GM12878 (cell line): ENCODE measurements at regions not wholly inside any gene's neighbourhood (a gene's known extent, or its start where the extent isn't known, plus 50 kb on each side); places are given as distances from the start of the nearest gene placed in this dataset.

Experiments used
- CBX3 ChIP-seq: fragments of 200-600 bp; sonication (generic); IDR thresholded peaks from 2 replicates; pipeline ENCODE4 v1.6.1; 2016; ENCODE audit warnings: low read depth, borderline replicate concordance
- CREB1 ChIP-seq: IDR thresholded peaks from 2 replicates; pipeline ENCODE4 v1.6.1; 2012; ENCODE audit warnings: low read depth, mild to moderate bottlenecking, inconsistent platforms
- EGR1 ChIP-seq, 2 experiments: IDR thresholded peaks; 1 replicate in 1 of 2; 2 replicates in 1 of 2; pipeline ENCODE4 v1.6.1; 2011 to 2012; ENCODE audit warnings: low read depth in 2 of 2, low read length in 2 of 2, borderline replicate concordance in 1 of 2, mild to moderate bottlenecking in 1 of 2, moderate library complexity in 1 of 2
- EZH2 ChIP-seq: IDR thresholded peaks from 2 replicates; pipeline ENCODE4 v1.6.1; 2012; ENCODE audit warnings: low read depth, mild to moderate bottlenecking, control low read depth, inconsistent platforms, low read length, borderline replicate concordance; ENCODE audit not compliant: control insufficient read depth
- POLR2A ChIP-seq: IDR thresholded peaks from 2 replicates; pipeline ENCODE4 v1.6.1; 2011; ENCODE audit warnings: low read depth, mild to moderate bottlenecking, low read length
- POLR2AphosphoS5 ChIP-seq: IDR thresholded peaks from 2 replicates; pipeline ENCODE4 v1.6.1; 2011; ENCODE audit warnings: mild to moderate bottlenecking, low read length, inconsistent platforms
- RFX5 ChIP-seq: IDR thresholded peaks from 2 replicates; pipeline ENCODE4 v1.6.1; 2011; ENCODE audit warnings: low read depth, low read length, improper control_type of control experiment
- SMC3 ChIP-seq: IDR thresholded peaks from 2 replicates; pipeline ENCODE4 v1.6.1; 2011; ENCODE audit warnings: low read length, improper control_type of control experiment, borderline replicate concordance
- SREBF2 ChIP-seq: IDR thresholded peaks from 2 replicates; pipeline ENCODE4 v1.6.1; 2012; ENCODE audit warnings: mild to moderate bottlenecking, low read length
- TCF12 ChIP-seq: IDR thresholded peaks from 2 replicates; pipeline ENCODE4 v1.6.1; 2011; ENCODE audit warnings: low read depth, mild to moderate bottlenecking, low read length
- ZNF274 ChIP-seq: IDR thresholded peaks from one replicate; pipeline ENCODE4 v1.8.0; 2011; ENCODE audit not compliant: insufficient read length, insufficient read depth
- TF ChIP-seq, protein P1 (sequence below): IDR thresholded peaks from 2 replicates; pipeline ENCODE4 v1.6.1; 2011; ENCODE audit warnings: low read depth, low read length, improper control_type of control experiment, borderline replicate concordance
- TF ChIP-seq, protein P2 (sequence below), 3 experiments: IDR thresholded peaks in 2 of 3; conservative IDR thresholded peaks in 1 of 3; 2 replicates each; pipeline ENCODE4 v1.5.1; 2011; ENCODE audit warnings: low read depth in 3 of 3, low read length in 3 of 3, mild to moderate bottlenecking in 3 of 3, control low read depth in 2 of 3, moderate library complexity in 2 of 3, inconsistent platforms in 1 of 3, mixed read lengths in 1 of 3; ENCODE audit not compliant: control insufficient read depth in 2 of 3, insufficient read depth in 1 of 3; ENCODE audit errors: extremely low read depth in 1 of 3

DNA sequence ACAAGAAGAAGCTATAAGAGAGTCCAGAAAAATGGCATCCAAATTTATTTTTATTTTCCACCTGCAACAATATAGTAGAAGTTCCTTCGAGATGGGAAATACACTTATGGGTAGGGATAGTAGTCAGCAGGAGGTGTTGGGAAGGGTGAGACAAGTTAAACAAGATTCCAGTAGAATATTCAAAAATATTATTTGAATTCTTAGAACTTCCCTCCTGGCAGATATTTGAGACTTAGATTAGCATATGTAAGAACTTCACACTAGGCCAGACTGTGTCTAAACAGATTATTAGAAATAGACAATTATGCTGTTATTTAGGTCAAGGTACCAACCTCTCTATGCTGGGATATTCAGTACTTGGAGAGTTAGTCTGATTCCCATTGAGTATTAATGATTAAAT, 108.7 kb downstream of the PLK2 start:
- TF ChIP-seq, protein P1, sequence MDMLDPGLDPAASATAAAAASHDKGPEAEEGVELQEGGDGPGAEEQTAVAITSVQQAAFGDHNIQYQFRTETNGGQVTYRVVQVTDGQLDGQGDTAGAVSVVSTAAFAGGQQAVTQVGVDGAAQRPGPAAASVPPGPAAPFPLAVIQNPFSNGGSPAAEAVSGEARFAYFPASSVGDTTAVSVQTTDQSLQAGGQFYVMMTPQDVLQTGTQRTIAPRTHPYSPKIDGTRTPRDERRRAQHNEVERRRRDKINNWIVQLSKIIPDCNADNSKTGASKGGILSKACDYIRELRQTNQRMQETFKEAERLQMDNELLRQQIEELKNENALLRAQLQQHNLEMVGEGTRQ, result no peak
- no peak for TF ChIP-seq CBX3
- no peak for TF ChIP-seq SMC3
- no peak for TF ChIP-seq RFX5
- no peak for TF ChIP-seq SREBF2
- TF ChIP-seq POLR2AphosphoS5, result no peak
- no peak for TF ChIP-seq POLR2A
- TF ChIP-seq EZH2, result no peak
- TF ChIP-seq CREB1, result no peak
- no peak for TF ChIP-seq ZNF274
- no peak for TF ChIP-seq EGR1 (IDR thresholded peaks at IDR 0.05; ENCODE audit: borderline replicate concordance in 1 of 2, low read depth in 2 of 2, low read length in 2 of 2)
- TF ChIP-seq, protein P2, sequence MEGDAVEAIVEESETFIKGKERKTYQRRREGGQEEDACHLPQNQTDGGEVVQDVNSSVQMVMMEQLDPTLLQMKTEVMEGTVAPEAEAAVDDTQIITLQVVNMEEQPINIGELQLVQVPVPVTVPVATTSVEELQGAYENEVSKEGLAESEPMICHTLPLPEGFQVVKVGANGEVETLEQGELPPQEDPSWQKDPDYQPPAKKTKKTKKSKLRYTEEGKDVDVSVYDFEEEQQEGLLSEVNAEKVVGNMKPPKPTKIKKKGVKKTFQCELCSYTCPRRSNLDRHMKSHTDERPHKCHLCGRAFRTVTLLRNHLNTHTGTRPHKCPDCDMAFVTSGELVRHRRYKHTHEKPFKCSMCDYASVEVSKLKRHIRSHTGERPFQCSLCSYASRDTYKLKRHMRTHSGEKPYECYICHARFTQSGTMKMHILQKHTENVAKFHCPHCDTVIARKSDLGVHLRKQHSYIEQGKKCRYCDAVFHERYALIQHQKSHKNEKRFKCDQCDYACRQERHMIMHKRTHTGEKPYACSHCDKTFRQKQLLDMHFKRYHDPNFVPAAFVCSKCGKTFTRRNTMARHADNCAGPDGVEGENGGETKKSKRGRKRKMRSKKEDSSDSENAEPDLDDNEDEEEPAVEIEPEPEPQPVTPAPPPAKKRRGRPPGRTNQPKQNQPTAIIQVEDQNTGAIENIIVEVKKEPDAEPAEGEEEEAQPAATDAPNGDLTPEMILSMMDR (IDR thresholded peaks at IDR 0.05 in 2 of 3, conservative IDR thresholded peaks at IDR 0.05 in 1 of 3; ENCODE audit: control insufficient read depth in 2 of 3, extremely low read depth in 1 of 3, insufficient read depth in 1 of 3, low read depth in 3 of 3, low read length in 3 of 3), result no peak
- TF ChIP-seq TCF12, result no peak
